ENCODE measurements at regions not wholly inside any gene's neighbourhood (a gene's known extent, or its start where the extent isn't known, plus 50 kb on each side); places are given as distances from the start of the nearest gene placed in this dataset.

DNA sequence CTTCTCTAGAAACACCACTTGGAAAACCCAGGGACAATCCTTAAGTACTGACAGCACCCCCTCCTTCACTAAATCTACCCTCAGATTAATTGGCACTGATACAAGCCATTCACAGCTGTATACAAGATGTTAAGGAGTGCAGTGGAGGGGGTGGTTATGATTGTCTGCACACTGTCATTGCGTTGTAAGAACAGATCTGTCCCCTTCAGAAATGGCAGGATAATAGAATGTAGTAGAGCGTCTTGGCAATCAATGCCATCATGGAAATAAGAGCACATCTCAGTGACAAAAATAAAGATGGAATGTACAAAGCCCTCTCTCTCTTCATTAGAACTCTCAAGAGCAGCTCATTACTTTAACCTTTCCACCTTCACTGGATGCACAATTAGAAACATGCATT is 324.9 kb upstream of the TBX18 start:
- TF ChIP-seq EZH2 (IDR thresholded peaks at IDR 0.05; ENCODE audit: borderline replicate concordance, low read depth, low read length), result no peak
- TF ChIP-seq, protein P1, sequence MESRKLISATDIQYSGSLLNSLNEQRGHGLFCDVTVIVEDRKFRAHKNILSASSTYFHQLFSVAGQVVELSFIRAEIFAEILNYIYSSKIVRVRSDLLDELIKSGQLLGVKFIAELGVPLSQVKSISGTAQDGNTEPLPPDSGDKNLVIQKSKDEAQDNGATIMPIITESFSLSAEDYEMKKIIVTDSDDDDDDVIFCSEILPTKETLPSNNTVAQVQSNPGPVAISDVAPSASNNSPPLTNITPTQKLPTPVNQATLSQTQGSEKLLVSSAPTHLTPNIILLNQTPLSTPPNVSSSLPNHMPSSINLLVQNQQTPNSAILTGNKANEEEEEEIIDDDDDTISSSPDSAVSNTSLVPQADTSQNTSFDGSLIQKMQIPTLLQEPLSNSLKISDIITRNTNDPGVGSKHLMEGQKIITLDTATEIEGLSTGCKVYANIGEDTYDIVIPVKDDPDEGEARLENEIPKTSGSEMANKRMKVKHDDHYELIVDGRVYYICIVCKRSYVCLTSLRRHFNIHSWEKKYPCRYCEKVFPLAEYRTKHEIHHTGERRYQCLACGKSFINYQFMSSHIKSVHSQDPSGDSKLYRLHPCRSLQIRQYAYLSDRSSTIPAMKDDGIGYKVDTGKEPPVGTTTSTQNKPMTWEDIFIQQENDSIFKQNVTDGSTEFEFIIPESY (CRISPR knock-in tag; IDR thresholded peaks at IDR 0.05), result no peak
- no peak for TF ChIP-seq ZNF212 (CRISPR knock-in tag; IDR thresholded peaks at IDR 0.05)
- TF ChIP-seq NR2C2 (CRISPR knock-in tag; IDR thresholded peaks at IDR 0.05), result no peak
- TF ChIP-seq NR2C2 (tag; IDR thresholded peaks at IDR 0.05), result no peak
- TF ChIP-seq LARP7 (IDR thresholded peaks at IDR 0.05), result no peak
- no peak for TF ChIP-seq TAF1 (IDR thresholded peaks at IDR 0.05; ENCODE audit: control insufficient read depth, extremely low read depth, insufficient read depth, low read length, severe bottlenecking)
- TF ChIP-seq HBP1 (CRISPR knock-in tag; IDR thresholded peaks at IDR 0.05), result no peak
- TF ChIP-seq TCF3 (CRISPR knock-in tag; IDR thresholded peaks at IDR 0.05), result no peak
- TF ChIP-seq EP300 (IDR thresholded peaks at IDR 0.05; ENCODE audit: low read length), result no peak
- no peak for TF ChIP-seq CTCF (IDR thresholded peaks at IDR 0.05 in 2 of 3, conservative IDR thresholded peaks at IDR 0.05 in 1 of 3; ENCODE audit: insufficient read depth in 2 of 3, low read depth in 1 of 3, low read length in 3 of 3)
- no peak for TF ChIP-seq ZNF274 (IDR thresholded peaks at IDR 0.05; ENCODE audit: borderline replicate concordance, low read depth, low read length)
- TF ChIP-seq FOXK1 (CRISPR knock-in tag; IDR thresholded peaks at IDR 0.05; ENCODE audit: borderline replicate concordance), result no peak

All from K562 (cell line).